Coronary artery (tissue), 2 donors: ENCODE measurements at regions not wholly inside any gene's neighbourhood (a gene's known extent, or its start where the extent isn't known, plus 50 kb on each side); places are given as distances from the start of the nearest gene placed in this dataset.

Experiments
- DNase-seq: peaks from one replicate; pipeline ENCODE4 v3.0.0-alpha.2; 2017; ENCODE audit warnings: low spot score
- H3K27ac ChIP-seq, 2 donors: fragments of 200-600 bp; sonication (generic); one replicate each; pipeline ENCODE4 v1.5.1; 2016 to 2019
- H3K4me3 ChIP-seq: fragments of 200-600 bp; sonication (generic); 2 replicates; pipeline ENCODE4 v1.5.1; 2016; ENCODE audit warnings: mild to moderate bottlenecking, moderate library complexity
- TF ChIP-seq, protein P1 (sequence below): fragments of 200-600 bp; sonication (generic); IDR thresholded peaks from one replicate; pipeline ENCODE4 v1.5.1; 2019; ENCODE audit warnings: antibody characterized with exemption

DNA sequence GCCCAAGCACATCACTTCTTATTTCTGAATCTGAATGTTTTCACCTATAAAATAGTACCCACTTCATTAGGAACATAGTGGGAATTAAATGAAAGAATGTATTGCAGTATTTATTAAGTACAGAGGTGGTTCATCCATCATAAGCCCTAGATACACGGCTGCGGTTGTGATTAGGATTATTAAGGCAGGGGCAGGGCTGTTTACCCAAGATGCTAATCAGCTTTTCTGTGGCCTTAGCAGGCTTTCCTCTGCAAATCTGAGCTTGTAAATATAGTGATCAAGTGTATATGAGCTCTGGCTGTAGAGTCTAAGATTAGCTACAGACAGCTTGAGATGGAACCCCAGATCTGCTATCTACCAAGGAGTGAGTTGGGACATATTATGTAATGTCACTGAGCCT, 124.1 kb upstream of the ADRA1B start:
- DNase-seq, result no peak
- no peak overlapping the region for H3K27ac ChIP-seq
- no peak overlapping the region for H3K4me3 ChIP-seq
- TF ChIP-seq, protein P1, sequence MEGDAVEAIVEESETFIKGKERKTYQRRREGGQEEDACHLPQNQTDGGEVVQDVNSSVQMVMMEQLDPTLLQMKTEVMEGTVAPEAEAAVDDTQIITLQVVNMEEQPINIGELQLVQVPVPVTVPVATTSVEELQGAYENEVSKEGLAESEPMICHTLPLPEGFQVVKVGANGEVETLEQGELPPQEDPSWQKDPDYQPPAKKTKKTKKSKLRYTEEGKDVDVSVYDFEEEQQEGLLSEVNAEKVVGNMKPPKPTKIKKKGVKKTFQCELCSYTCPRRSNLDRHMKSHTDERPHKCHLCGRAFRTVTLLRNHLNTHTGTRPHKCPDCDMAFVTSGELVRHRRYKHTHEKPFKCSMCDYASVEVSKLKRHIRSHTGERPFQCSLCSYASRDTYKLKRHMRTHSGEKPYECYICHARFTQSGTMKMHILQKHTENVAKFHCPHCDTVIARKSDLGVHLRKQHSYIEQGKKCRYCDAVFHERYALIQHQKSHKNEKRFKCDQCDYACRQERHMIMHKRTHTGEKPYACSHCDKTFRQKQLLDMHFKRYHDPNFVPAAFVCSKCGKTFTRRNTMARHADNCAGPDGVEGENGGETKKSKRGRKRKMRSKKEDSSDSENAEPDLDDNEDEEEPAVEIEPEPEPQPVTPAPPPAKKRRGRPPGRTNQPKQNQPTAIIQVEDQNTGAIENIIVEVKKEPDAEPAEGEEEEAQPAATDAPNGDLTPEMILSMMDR, result no peak

DNA sequence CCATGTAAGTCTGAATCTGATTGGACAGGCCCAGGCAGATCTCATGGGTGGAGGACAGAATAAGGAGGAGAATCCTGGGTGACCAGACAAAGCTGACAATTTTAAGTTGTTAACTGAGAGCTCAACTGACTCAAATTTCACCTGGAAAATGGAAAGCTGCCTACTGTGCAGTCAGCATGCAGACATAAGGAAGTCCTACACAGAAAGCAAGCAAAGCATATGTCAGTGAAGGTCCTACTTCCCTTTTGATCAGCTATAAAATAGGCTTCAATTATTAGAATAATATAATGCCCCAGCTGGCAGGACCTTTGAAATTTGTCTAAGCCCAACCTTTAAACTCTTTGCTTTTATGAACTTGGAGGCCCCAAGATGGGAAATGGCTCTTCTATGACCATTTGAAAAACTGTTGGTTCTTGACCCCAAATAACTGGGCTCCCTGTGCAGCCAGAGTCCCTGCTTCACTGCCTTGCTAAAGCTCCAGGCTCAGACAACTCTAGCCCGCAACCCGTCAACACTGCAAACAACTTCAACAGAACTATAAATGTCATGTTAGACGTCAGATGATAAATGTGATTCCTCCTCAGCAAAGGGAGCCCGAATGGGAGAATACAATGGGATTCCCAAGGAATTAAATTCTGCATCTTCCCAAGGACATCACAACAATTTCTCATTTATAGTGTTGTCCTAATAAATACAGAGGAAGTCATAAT, 118.9 kb upstream of the ADRA1B start:
- DNase-seq, result no peak
- Histone ChIP-seq H3K27ac (no peak overlapping the region), H3K4me3 (no peak overlapping the region)
- TF ChIP-seq, protein P1, result no peak

DNA sequence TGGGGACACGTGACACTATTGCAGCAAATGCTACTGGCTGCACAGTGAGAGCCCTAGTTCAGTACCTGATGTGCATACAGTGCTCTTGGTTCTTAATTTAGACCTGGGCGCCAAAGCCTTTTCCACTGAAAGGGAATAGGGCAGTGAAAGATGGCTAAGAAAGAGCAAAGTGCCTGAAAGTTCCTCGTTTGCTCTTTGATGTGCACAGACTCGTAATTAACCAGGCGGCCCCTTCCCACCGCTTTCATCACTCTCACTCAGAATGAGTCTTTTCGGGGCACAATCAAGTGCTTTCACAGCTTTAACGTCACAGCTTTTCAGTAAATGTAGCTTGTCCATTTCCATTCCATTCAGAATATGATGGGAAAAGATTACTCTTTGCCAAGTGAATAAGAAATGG, 116.6 kb upstream of the ADRA1B start:
- H3K4me3 ChIP-seq, result no peak overlapping the region
- H3K27ac ChIP-seq, result no peak overlapping the region
- no peak for DNase-seq

DNA sequence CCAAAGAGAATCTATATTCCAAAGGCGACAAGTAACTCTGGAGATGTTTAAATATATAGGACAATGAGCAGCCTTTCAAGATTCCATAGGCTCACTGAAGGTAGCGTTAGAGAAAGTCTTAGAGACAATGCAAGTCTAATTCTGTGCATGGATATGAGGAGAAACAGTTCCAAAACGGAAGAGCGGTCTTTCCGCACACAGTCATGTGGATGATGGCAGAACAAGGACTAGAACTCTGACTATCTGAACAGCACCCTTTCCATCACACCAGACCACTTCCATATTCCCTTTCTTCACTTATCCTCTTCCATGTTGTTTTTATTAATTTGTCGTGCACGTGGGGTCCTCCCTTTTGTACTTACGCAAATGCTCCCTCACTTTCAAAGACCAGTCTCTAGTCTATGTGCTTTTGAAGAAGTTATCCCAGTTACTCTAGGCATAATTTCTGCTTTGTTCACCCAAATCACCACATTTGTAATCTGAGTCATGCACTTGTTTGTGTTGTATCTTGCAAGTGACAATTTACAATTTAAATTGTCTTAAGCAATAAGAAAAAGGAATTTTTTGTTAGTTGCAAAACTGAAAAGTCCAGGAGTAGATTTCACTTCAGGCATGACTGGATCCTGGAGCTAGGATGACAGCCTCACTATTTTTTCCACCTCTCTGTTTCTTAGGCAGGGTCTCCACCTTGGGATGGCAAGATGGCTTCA, 116.0 kb upstream of the ADRA1B start:
- TF ChIP-seq, protein P1, result no peak
- no peak for DNase-seq
- no peak overlapping the region for H3K4me3 ChIP-seq
- H3K27ac ChIP-seq, result no peak overlapping the region

More for the DNA sequence above, 116.6 kb upstream of the ADRA1B start:
- TF ChIP-seq, protein P1, result no peak

DNA sequence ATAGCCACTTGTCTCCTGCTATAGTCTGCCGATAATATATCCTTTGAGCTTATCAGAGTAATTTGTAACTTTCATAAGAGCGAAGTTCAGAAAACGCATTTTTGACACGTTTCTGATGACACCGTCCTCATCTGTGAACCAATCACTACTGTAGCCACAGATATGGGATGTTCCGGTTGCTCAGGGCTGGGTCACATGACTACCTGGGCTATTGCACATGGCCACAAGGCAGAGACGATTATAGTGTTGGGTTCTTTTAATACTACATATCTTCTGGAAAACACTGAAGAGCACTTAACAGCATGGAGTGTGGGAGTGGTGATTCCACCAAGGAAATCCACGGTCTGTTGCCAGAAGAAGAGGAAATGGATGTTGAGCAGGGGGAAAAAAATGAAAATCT, 115.0 kb upstream of the ADRA1B start:
- TF ChIP-seq, protein P1, result no peak
- DNase-seq, result no peak
- H3K4me3 ChIP-seq, result no peak overlapping the region
- H3K27ac ChIP-seq, result no peak overlapping the region

DNA sequence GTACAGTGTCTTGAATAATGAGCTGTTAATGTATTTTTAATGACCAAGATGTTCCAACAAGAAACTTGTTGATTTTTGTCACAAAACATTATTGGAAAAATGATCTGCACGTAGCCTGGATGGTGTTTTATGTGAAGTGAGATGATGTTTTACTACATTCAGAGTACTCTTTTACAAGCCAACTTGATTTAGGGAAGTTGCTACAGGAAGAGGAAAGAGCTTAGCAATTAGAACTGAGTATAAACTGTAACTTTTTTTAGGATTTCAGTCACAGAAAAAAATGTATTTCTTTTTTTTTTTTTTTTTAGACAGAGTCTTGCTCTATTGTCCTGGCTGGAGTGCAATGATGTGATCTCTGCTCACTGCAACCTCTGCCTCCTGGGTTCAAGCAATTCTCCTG, 113.6 kb upstream of the ADRA1B start:
- no peak for DNase-seq
- Histone ChIP-seq H3K4me3 (no peak overlapping the region), H3K27ac (no peak overlapping the region)
- TF ChIP-seq, protein P1, result no peak

DNA sequence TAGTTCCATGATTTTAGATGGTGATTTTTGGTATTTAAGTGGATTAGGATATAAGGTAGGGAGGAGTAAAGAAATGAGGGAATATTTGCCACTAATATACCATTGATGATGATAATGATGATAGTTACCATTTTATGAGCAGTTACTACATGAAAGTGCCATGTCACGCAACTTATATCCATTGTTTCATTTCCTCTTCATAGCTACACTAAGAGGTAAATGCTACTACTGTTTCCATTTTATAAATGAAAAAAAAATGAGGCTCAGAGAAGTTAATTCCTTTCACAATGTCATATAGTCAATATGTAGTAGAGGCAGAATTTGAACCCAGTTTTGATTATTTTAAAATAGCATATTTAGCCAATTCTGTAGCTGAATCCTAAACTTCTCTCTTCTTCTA, 112.2 kb upstream of the ADRA1B start:
- no peak for DNase-seq
- no peak overlapping the region for H3K4me3 ChIP-seq
- no peak overlapping the region for H3K27ac ChIP-seq
- TF ChIP-seq, protein P1, result no peak
